Gastroesophageal sphincter (tissue), 3 donors: ENCODE measurements at regions not wholly inside any gene's neighbourhood (a gene's known extent, or its start where the extent isn't known, plus 50 kb on each side); places are given as distances from the start of the nearest gene placed in this dataset.

Experiments used
- POLR2A ChIP-seq, 2 donors: fragments of 450-650 bp; IDR thresholded peaks; one replicate each; pipeline ENCODE4 v1.6.1; 2017; ENCODE audit warnings: antibody characterized with exemption in 2 of 2, mild to moderate bottlenecking in 2 of 2, moderate library complexity in 1 of 2
- POLR2AphosphoS5 ChIP-seq: sonication (generic); formaldehyde crosslinking; IDR thresholded peaks from one replicate; pipeline ENCODE4 v1.6.1; 2017; ENCODE audit warnings: antibody characterized with exemption
- TF ChIP-seq, protein P1 (sequence below), 4 experiments: fragments of 200-600 bp in 2 of 4; fragments of 450-650 bp in 2 of 4; sonication (generic) in 1 of 4; IDR thresholded peaks; one replicate each; pipeline ENCODE4 v1.5.1; 2017 to 2019; ENCODE audit warnings: antibody characterized with exemption in 4 of 4, mild to moderate bottlenecking in 2 of 4, moderate library complexity in 2 of 4

DNA sequence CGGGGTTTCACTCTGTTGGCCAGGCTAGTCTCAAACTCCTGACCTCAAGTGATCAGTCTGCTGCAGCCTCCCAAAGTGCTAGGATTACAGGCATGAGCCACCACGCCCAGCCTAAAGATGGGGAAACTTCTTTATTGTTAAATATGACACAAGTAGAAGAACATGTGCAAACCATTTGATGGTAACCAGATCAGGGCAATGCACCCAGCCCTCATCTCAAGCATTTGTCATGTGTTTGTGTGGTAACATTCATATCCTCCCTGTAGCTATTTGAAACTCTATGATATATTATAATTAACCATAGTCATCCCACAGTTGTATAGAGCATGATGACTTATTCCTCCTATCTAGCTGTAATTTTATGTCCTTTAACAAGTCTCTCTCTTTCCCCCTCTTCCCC lies 119.5 kb upstream of the TMPRSS2 start:
- TF ChIP-seq, protein P1, sequence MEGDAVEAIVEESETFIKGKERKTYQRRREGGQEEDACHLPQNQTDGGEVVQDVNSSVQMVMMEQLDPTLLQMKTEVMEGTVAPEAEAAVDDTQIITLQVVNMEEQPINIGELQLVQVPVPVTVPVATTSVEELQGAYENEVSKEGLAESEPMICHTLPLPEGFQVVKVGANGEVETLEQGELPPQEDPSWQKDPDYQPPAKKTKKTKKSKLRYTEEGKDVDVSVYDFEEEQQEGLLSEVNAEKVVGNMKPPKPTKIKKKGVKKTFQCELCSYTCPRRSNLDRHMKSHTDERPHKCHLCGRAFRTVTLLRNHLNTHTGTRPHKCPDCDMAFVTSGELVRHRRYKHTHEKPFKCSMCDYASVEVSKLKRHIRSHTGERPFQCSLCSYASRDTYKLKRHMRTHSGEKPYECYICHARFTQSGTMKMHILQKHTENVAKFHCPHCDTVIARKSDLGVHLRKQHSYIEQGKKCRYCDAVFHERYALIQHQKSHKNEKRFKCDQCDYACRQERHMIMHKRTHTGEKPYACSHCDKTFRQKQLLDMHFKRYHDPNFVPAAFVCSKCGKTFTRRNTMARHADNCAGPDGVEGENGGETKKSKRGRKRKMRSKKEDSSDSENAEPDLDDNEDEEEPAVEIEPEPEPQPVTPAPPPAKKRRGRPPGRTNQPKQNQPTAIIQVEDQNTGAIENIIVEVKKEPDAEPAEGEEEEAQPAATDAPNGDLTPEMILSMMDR (IDR thresholded peaks at IDR 0.05) = no peak
- TF ChIP-seq POLR2A (IDR thresholded peaks at IDR 0.05) = no peak
- TF ChIP-seq POLR2AphosphoS5 = no peak
